ENCODE measurements at regions not wholly inside any gene's neighbourhood (a gene's known extent, or its start where the extent isn't known, plus 50 kb on each side); places are given as distances from the start of the nearest gene placed in this dataset.

GRCh38 chr13:68386808-68387207 lies 1156.7 kb upstream of the PCDH9 start:
- Histone ChIP-seq H3K9me3 (ENCODE audit: control insufficient read depth, insufficient read depth, low read depth, low read length) (no peaks in the 10 kb centered on the region), H3K27me3 (ENCODE audit: control insufficient read depth, insufficient read depth, low read length) (no peaks in the 10 kb centered on the region), H3K36me3 (ENCODE audit: control insufficient read depth, insufficient read depth, low read length) (no peaks in the 10 kb centered on the region), H3K4me1 (ENCODE audit: control insufficient read depth, insufficient read depth, low read length) (no peaks in the 10 kb centered on the region), H3K27ac (ENCODE audit: low read length) (no peak overlapping the region), H3K4me3 (ENCODE audit: low read depth in 2 of 2, low read length in 2 of 2) (no peak overlapping the region)
- DNase-seq (ENCODE audit: low read depth, low spot score): no peak
- intact Hi-C loops (cut with micrococcal nuclease; ENCODE audit: unreplicated experiment) (no loop called here), in situ Hi-C loops (cut with HindIII; ENCODE audit: low pct_unique_long_range_greater_than_20kb, low sequenced_read_pairs) (no loop called here)
- ATAC-seq: no peak
- ChIA-PET POLR2A (no interaction called here), CTCF (no interaction called here)
- BruUV-seq (replicated peaks): no TSS peak
- TF ChIP-seq CTCF (IDR thresholded peaks at IDR 0.05): no peak
- no peak for TF ChIP-seq SIN3A (IDR thresholded peaks at IDR 0.05; ENCODE audit: borderline replicate concordance, insufficient read depth, low read depth, low read length)
- no peak for TF ChIP-seq REST (IDR thresholded peaks at IDR 0.05; ENCODE audit: insufficient read depth in 1 of 2, low read depth in 2 of 2, low read length in 1 of 2)
- no peak for TF ChIP-seq TCF7L2 (IDR thresholded peaks at IDR 0.05; ENCODE audit: low read depth, low read length)
- no peak for TF ChIP-seq POLR2AphosphoS5 (IDR thresholded peaks at IDR 0.05; ENCODE audit: low read depth, low read length)

GRCh38 chr13:68380041-68380973 lies 1150.2 kb upstream of the PCDH9 start:
- intact Hi-C loops (cut with micrococcal nuclease; ENCODE audit: unreplicated experiment) (no loop called here), in situ Hi-C loops (cut with HindIII; ENCODE audit: low pct_unique_long_range_greater_than_20kb, low sequenced_read_pairs) (no loop called here)
- ATAC-seq: no peak
- no peaks in the 10 kb centered on the region for H3K36me3 ChIP-seq (ENCODE audit: control insufficient read depth, insufficient read depth, low read length)
- no peak overlapping the region for H3K4me3 ChIP-seq (ENCODE audit: low read depth in 2 of 2, low read length in 2 of 2)
- CTCF ChIA-PET: no interaction called here
- no peak overlapping the region for H3K27ac ChIP-seq (ENCODE audit: low read length)
- BruUV-seq (replicated peaks): no TSS peak
- no peaks in the 10 kb centered on the region for H3K27me3 ChIP-seq (ENCODE audit: control insufficient read depth, insufficient read depth, low read length)
- TF ChIP-seq SIN3A (IDR thresholded peaks at IDR 0.05; ENCODE audit: borderline replicate concordance, insufficient read depth, low read depth, low read length) (no peak), REST (IDR thresholded peaks at IDR 0.05; ENCODE audit: insufficient read depth in 1 of 2, low read depth in 2 of 2, low read length in 1 of 2) (no peak), CTCF (IDR thresholded peaks at IDR 0.05) (no peak), TCF7L2 (IDR thresholded peaks at IDR 0.05; ENCODE audit: low read depth, low read length) (no peak), POLR2AphosphoS5 (IDR thresholded peaks at IDR 0.05; ENCODE audit: low read depth, low read length) (no peak)
- H3K4me1 ChIP-seq (ENCODE audit: control insufficient read depth, insufficient read depth, low read length): no peaks in the 10 kb centered on the region
- no peaks in the 10 kb centered on the region for H3K9me3 ChIP-seq (ENCODE audit: control insufficient read depth, insufficient read depth, low read depth, low read length)
- POLR2A ChIA-PET: no interaction called here
- no peak for DNase-seq (ENCODE audit: low read depth, low spot score)
